H1 (cell line): ENCODE measurements at regions not wholly inside any gene's neighbourhood (a gene's known extent, or its start where the extent isn't known, plus 50 kb on each side); places are given as distances from the start of the nearest gene placed in this dataset.

Experiments
- CTCF ChIA-PET: fragments of 300-600 bp; sonication (Branson Sonifier 250); formaldehyde crosslinking; loops from one replicate; lab custom pipeline; 2021; ENCODE audit not compliant: partially characterized antibody; lab: Charles Lee
- POLR2A ChIA-PET: fragments of 300-600 bp; sonication (Branson Sonifier 250); formaldehyde crosslinking; loops from one replicate; lab custom pipeline; 2021; ENCODE audit warnings: inconsistent platforms; ENCODE audit not compliant: partially characterized antibody; lab: Charles Lee
- DNase-seq, 2 experiments: peaks; one replicate each; pipeline versions ENCODE4 v3.0.0 to v3.0.0-alpha.2; 2010 to 2022; ENCODE audit warnings: low spot score in 2 of 2, low read depth in 1 of 2, mixed read lengths in 1 of 2
- FAIRE-seq: peaks from 2 replicates; lab custom pipeline; 2011; peaks lifted over from hg19 to GRCh38; lab: Jason Lieb, UNC
- H2AFZ ChIP-seq: 2 replicates; pipeline ENCODE4 v1.8.1; 2012; ENCODE audit warnings: low read length, inconsistent platforms
- H2AK5ac ChIP-seq: 2 replicates; pipeline ENCODE4 v1.6.1; 2013; ENCODE audit warnings: low read depth, low read length
- H2BK120ac ChIP-seq: replicated peaks from 2 replicates; pipeline ENCODE3; 2013; ENCODE audit warnings: low read depth, low read length, inconsistent platforms
- H2BK12ac ChIP-seq: 2 replicates; pipeline ENCODE4 v1.6.1; 2013; ENCODE audit warnings: low read depth, low read length
- H2BK15ac ChIP-seq: 2 replicates; pipeline ENCODE4 v1.6.1; 2013; ENCODE audit warnings: low read length
- H2BK20ac ChIP-seq: 2 replicates; pipeline ENCODE4 v1.6.1; 2013; ENCODE audit warnings: low read length
- H2BK5ac ChIP-seq: 2 replicates; pipeline ENCODE4 v1.6.1; 2013; ENCODE audit warnings: low read depth, low read length
- H3K14ac ChIP-seq: 2 replicates; pipeline ENCODE4 v1.6.1; 2013; ENCODE audit warnings: inconsistent platforms; ENCODE audit not compliant: insufficient read length
- H3K18ac ChIP-seq: 2 replicates; pipeline ENCODE4 v1.6.1; 2013; ENCODE audit warnings: low read length; ENCODE audit errors: extremely low read depth
- H3K23ac ChIP-seq: 2 replicates; pipeline ENCODE4 v1.6.1; 2013; ENCODE audit warnings: inconsistent platforms; ENCODE audit not compliant: insufficient read length
- H3K23me2 ChIP-seq: 2 replicates; pipeline ENCODE4 v1.6.1; 2013; ENCODE audit warnings: low read depth, low read length
- H3K27ac ChIP-seq: 2 replicates; pipeline ENCODE4 v1.6.1; 2011; ENCODE audit warnings: low read depth, low read length, inconsistent platforms
- H3K27me3 ChIP-seq, 4 experiments: replicated peaks in 1 of 4; 1 replicate in 1 of 4; 2 replicates in 3 of 4; pipeline versions ENCODE4 v1.6.1 to v1.8.1; 2011 to 2013; ENCODE audit warnings: low read length in 3 of 4, mild to moderate bottlenecking in 3 of 4, inconsistent platforms in 2 of 4, mixed read lengths in 2 of 4, moderate library complexity in 1 of 4; ENCODE audit not compliant: control insufficient read depth in 3 of 4, insufficient read depth in 3 of 4; ENCODE audit errors: extremely low read depth in 1 of 4
- H3K36me3 ChIP-seq, 4 experiments: 2 replicates each; pipeline versions ENCODE4 v1.6.1 to v1.8.1; 2011 to 2013; ENCODE audit warnings: mild to moderate bottlenecking in 4 of 4, low read length in 3 of 4, moderate library complexity in 2 of 4, control low read depth in 1 of 4, inconsistent platforms in 1 of 4; ENCODE audit not compliant: insufficient read depth in 4 of 4, control insufficient read depth in 2 of 4
- H3K4ac ChIP-seq: replicated peaks from 2 replicates; pipeline ENCODE3; 2013; ENCODE audit warnings: low read length, low read depth, mixed read lengths, inconsistent platforms; ENCODE audit not compliant: insufficient read length
- H3K4me1 ChIP-seq, 4 experiments: replicated peaks in 1 of 4; 1 replicate in 1 of 4; 2 replicates in 3 of 4; pipeline versions ENCODE4 v1.6.1 to v1.8.1; 2011 to 2013; ENCODE audit warnings: low read length in 3 of 4, inconsistent platforms in 2 of 4, mixed read lengths in 1 of 4; ENCODE audit not compliant: insufficient read depth in 4 of 4, control insufficient read depth in 3 of 4
- H3K4me2 ChIP-seq, 2 experiments: 2 replicates each; pipeline versions ENCODE4 v1.6.1 to v1.8.1; 2011 to 2013; ENCODE audit warnings: low read depth in 2 of 2, low read length in 2 of 2, control low read depth in 1 of 2, inconsistent platforms in 1 of 2, mild to moderate bottlenecking in 1 of 2; ENCODE audit not compliant: insufficient read depth in 1 of 2
- H3K4me3 ChIP-seq, 4 experiments: fragments of 200-600, 300-600 bp in 1 of 4; sonication (generic), shearing (Covaris generic), sonication (Bioruptor Twin) in 1 of 4; 2 replicates each; pipeline versions ENCODE4 v1.5.1 to v1.8.1; 2011 to 2016; ENCODE audit warnings: low read length in 4 of 4, low read depth in 3 of 4, control low read depth in 2 of 4, inconsistent platforms in 2 of 4, mild to moderate bottlenecking in 2 of 4, mixed read lengths in 1 of 4, moderate library complexity in 1 of 4; ENCODE audit not compliant: insufficient read depth in 2 of 4; ENCODE audit errors: extremely low read depth in 1 of 4
- H3K56ac ChIP-seq: replicated peaks from 2 replicates; pipeline ENCODE3; 2013; ENCODE audit warnings: low read depth, mild to moderate bottlenecking, mixed read lengths, low read length, inconsistent platforms; ENCODE audit not compliant: insufficient read length
- H3K79me1 ChIP-seq: 2 replicates; pipeline ENCODE4 v1.6.1; 2013; ENCODE audit warnings: low read depth, low read length, control low read depth
- H3K79me2 ChIP-seq, 2 experiments: 2 replicates each; pipeline versions ENCODE4 v1.6.1 to v1.8.1; 2012 to 2013; ENCODE audit warnings: low read length in 2 of 2, mild to moderate bottlenecking in 2 of 2, inconsistent platforms in 1 of 2; ENCODE audit not compliant: insufficient read depth in 2 of 2, control insufficient read depth in 1 of 2
- H3K9ac ChIP-seq, 4 experiments: replicated peaks in 1 of 4; 1 replicate in 1 of 4; 2 replicates in 3 of 4; pipeline versions ENCODE4 v1.6.1 to v1.8.1; 2011 to 2013; ENCODE audit warnings: low read depth in 3 of 4, low read length in 3 of 4, control low read depth in 2 of 4, mild to moderate bottlenecking in 2 of 4, moderate library complexity in 2 of 4, inconsistent platforms in 1 of 4; ENCODE audit errors: extremely low read depth in 1 of 4
- H3K9me3 ChIP-seq, 2 experiments: 2 replicates each; pipeline versions ENCODE4 v1.6.1 to v1.8.1; 2012 to 2013; ENCODE audit warnings: mild to moderate bottlenecking in 2 of 2, moderate library complexity in 2 of 2, control low read depth in 1 of 2, inconsistent platforms in 1 of 2, low read depth in 1 of 2, low read length in 1 of 2, mixed read lengths in 1 of 2; ENCODE audit not compliant: insufficient read depth in 2 of 2
- H4K20me1 ChIP-seq, 2 experiments: replicated peaks in 1 of 2; 2 replicates each; pipeline versions ENCODE3 to v1.8.1; 2011 to 2013; ENCODE audit warnings: inconsistent platforms in 2 of 2, low read length in 2 of 2, mild to moderate bottlenecking in 1 of 2; ENCODE audit not compliant: insufficient read depth in 2 of 2, control insufficient read depth in 1 of 2
- H4K5ac ChIP-seq: 2 replicates; pipeline ENCODE4 v1.6.1; 2013; ENCODE audit warnings: low read length, low read depth, mixed read lengths, inconsistent platforms; ENCODE audit not compliant: insufficient read length
- H4K8ac ChIP-seq: 2 replicates; pipeline ENCODE4 v1.8.0; 2013; ENCODE audit warnings: mild to moderate bottlenecking, moderate library complexity, low read length, inconsistent platforms; ENCODE audit not compliant: insufficient read depth; ENCODE audit errors: extremely low read depth
- H4K91ac ChIP-seq: replicated peaks from 2 replicates; pipeline ENCODE3; 2013; ENCODE audit warnings: low read length, mixed read lengths, inconsistent platforms; ENCODE audit not compliant: insufficient read length
- PHF8 ChIP-seq: fragments of 200-600 bp; sonication (generic); conservative IDR thresholded peaks from 2 replicates; pipeline ENCODE4 v1.7.1; 2012; ENCODE audit warnings: low read depth, mild to moderate bottlenecking, inconsistent platforms, low read length, moderate library complexity
- RFX5 ChIP-seq: IDR thresholded peaks from 2 replicates; pipeline ENCODE4 v1.6.1; 2011; ENCODE audit warnings: low read depth, low read length, improper control_type of control experiment, borderline replicate concordance
- SRF ChIP-seq: IDR thresholded peaks from 2 replicates; pipeline ENCODE4 v1.6.1; 2011; ENCODE audit warnings: mild to moderate bottlenecking, low read depth, low read length, moderate library complexity
- TAF1 ChIP-seq: IDR thresholded peaks from 2 replicates; pipeline ENCODE4 v1.6.1; 2011; ENCODE audit warnings: mild to moderate bottlenecking, low read depth, low read length
- USF2 ChIP-seq: IDR thresholded peaks from 2 replicates; pipeline ENCODE4 v1.6.1; 2011; ENCODE audit warnings: low read length, improper control_type of control experiment
- WGBS, 2 experiments: shearing (Covaris generic) in 1 of 2; methylation state at CpG; one replicate each; pipeline versions ENCODE4 v1.1.6 to v1.1.7; 2013 to 2015; ENCODE audit warnings: low lambda C conversion rate in 2 of 2, mixed read lengths in 2 of 2, inconsistent platforms in 1 of 2, low coverage in 1 of 2, missing lambda C conversion rate in 1 of 2; ENCODE audit not compliant: insufficient replicate concordance in 2 of 2, insufficient coverage in 1 of 2, insufficient read length in 1 of 2; ENCODE audit errors: extremely low coverage in 1 of 2, missing lambda C conversion rate in 1 of 2; 5-methylcytosine and 5-hydroxymethylcytosine counted together

- Histone ChIP-seq H4K5ac (peak overlapping the region; percentile 46), H2BK20ac (no peak overlapping the region), H3K18ac (peak overlapping the region; percentile 9; the same call in 1 of the 2 replicates), H4K91ac (peak overlapping the region; percentile 44), H2AFZ (peak overlapping the region; percentile 90), H3K23me2 (peaks cover 8% of the 10 kb centered on the region), H4K8ac (peak overlapping the region; percentile 83), H3K27me3 (no peaks in the 10 kb centered on the region), H2BK12ac (no peak overlapping the region; the same call in 1 of the 2 replicates), H3K4me3 (peak overlapping the region; percentile 54 to 68 (median 57)), H3K79me1 (no peaks in the 10 kb centered on the region), H3K9me3 (no peaks in the 10 kb centered on the region), H2BK15ac (peak overlapping the region; percentile 46; the same call in 1 of the 2 replicates), H3K9ac (peak overlapping the region; percentile 62 to 82 (median 74)), H3K14ac (no peak overlapping the region), H3K4me1 (peaks cover 0 to 5% (median 2%) of the 10 kb centered on the region in 4 experiments; a peak in 4 of 7 replicates), H3K56ac (no peak overlapping the region), H4K20me1 (no peaks in the 10 kb centered on the region), H3K27ac (peak overlapping the region; percentile 68), H3K4me2 (peak overlapping the region; percentile 65 to 81), H2AK5ac (no peak overlapping the region), H3K23ac (no peak overlapping the region), H3K79me2 (no peaks in the 10 kb centered on the region), H2BK120ac (no peak overlapping the region), H3K4ac (peak overlapping the region; percentile 55), H2BK5ac (no peak overlapping the region), H3K36me3 (no peaks in the 10 kb centered on the region)
- DNase-seq (peak; percentile 100), FAIRE-seq (peak; percentile 88)
- ChIA-PET POLR2A (interaction anchor here (1.0 to 1.4 kb wide), 3 partner anchors 10 to 63 kb away, joined by 3 read pairs; no protein-coding TSS in a partner anchor), CTCF (interaction anchor here (0.6 to 2.1 kb wide), 6 partner anchors 10 to 145 kb away, joined by 3 to 4 read pairs (median 4); no protein-coding TSS in a partner anchor)
- WGBS, 2 experiments: 7% methylated on average over 48 of the region's 48 CpGs; no CpG with 5 or more reads in 1 of the 2 experiments
- TF ChIP-seq RFX5 (no peak), SRF (peak; percentile 91), PHF8 (peak; percentile 57), USF2 (peak; percentile 91), TAF1 (peak; percentile 87)
Observed at GRCh38 chr1:9428601-9429341, 110.5 kb upstream of the SLC25A33 start.
